ENCODE measurements at regions not wholly inside any gene's neighbourhood (a gene's known extent, or its start where the extent isn't known, plus 50 kb on each side); places are given as distances from the start of the nearest gene placed in this dataset.

DNA sequence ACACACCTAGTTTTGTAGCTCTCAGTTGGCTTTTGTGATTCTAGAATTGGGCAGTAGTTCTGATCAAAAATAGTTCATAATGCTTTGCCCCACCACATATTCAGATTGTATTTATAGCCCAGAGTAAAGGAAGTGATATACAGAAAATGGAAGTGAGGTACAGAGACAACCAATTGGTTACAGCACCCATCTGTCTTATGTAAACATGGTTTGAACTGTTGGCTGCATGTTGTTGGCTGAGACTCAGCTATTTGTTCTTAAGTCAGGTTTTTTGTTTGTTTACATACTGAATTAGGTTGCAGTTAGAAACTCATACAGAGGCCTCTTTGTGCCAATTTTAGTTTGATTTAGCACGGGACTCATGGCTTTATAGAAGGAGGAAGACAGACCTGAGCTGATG is 158.9 kb upstream of the GPR26 start:
- ChIA-PET POLR2A (interaction anchor here (0.6 kb wide), 1 partner anchor 36 kb away, joined by 3 read pairs; no protein-coding TSS in a partner anchor), CTCF (ENCODE audit: low intra/inter-chr PET ratio, low total read pairs) (no interaction called here)
- ATAC-seq (no peak), DNase-seq (ENCODE audit: low spot score) (no peak), FAIRE-seq (no peak)
- Histone ChIP-seq H3K27me3 (ENCODE audit: control insufficient read depth in 1 of 2, insufficient read depth in 2 of 2, low read length in 2 of 2) (no peaks in the 10 kb centered on the region; a peak in 1 of 5 replicates), H3K9ac (ENCODE audit: insufficient read depth, low read depth, low read length) (no peak overlapping the region), H2AFZ (ENCODE audit: low read length) (no peak overlapping the region), H3K79me2 (ENCODE audit: insufficient read depth, low read length) (no peaks in the 10 kb centered on the region), H3K9me3 (ENCODE audit: low read length) (no peaks in the 10 kb centered on the region), H3K4me3 (replicated peaks in 1 of 3; ENCODE audit: insufficient read depth in 1 of 3, low read depth in 2 of 3, low read length in 3 of 3) (no peak overlapping the region), H3K27ac (ENCODE audit: extremely low read length, insufficient read depth, low read length) (no peak overlapping the region), H3K4me2 (ENCODE audit: low read depth, low read length) (no peak overlapping the region), H3K4me1 (ENCODE audit: insufficient read depth, low read length) (no peaks in the 10 kb centered on the region), H4K20me1 (ENCODE audit: insufficient read depth, low read length) (no peaks in the 10 kb centered on the region), H3K36me3 (replicated peaks in 1 of 2; ENCODE audit: control insufficient read depth in 1 of 2, insufficient read depth in 2 of 2, low read length in 2 of 2) (no peaks in the 10 kb centered on the region)
- in situ Hi-C loops (cut with HindIII; ENCODE audit: extremely low pct_ligation_motif_present, low pct_unique_long_range_greater_than_20kb) (no loop called here), intact Hi-C loops (cut with micrococcal nuclease; ENCODE audit: unreplicated experiment) (no loop called here)
- no peak for TF ChIP-seq ZNF564 (CRISPR knock-in tag; IDR thresholded peaks at IDR 0.05)
- TF ChIP-seq ZNF160 (CRISPR knock-in tag; IDR thresholded peaks at IDR 0.05), result no peak
- TF ChIP-seq, protein P1, sequence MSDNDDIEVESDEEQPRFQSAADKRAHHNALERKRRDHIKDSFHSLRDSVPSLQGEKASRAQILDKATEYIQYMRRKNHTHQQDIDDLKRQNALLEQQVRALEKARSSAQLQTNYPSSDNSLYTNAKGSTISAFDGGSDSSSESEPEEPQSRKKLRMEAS (IDR thresholded peaks at IDR 0.05), result no peak
- no peak for TF ChIP-seq SSRP1 (CRISPR knock-in tag; IDR thresholded peaks at IDR 0.05)
- TF ChIP-seq, protein P2, sequence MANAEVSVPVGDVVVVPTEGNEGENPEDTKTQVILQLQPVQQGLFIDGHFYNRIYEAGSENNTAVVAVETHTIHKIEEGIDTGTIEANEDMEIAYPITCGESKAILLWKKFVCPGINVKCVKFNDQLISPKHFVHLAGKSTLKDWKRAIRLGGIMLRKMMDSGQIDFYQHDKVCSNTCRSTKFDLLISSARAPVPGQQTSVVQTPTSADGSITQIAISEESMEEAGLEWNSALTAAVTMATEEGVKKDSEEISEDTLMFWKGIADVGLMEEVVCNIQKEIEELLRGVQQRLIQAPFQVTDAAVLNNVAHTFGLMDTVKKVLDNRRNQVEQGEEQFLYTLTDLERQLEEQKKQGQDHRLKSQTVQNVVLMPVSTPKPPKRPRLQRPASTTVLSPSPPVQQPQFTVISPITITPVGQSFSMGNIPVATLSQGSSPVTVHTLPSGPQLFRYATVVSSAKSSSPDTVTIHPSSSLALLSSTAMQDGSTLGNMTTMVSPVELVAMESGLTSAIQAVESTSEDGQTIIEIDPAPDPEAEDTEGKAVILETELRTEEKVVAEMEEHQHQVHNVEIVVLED (CRISPR knock-in tag; IDR thresholded peaks at IDR 0.05; ENCODE audit: borderline replicate concordance), result no peak
- no peak for TF ChIP-seq KDM1A (CRISPR knock-in tag; IDR thresholded peaks at IDR 0.05)
- no peak for TF ChIP-seq KAT2B (IDR thresholded peaks at IDR 0.05; ENCODE audit: borderline replicate concordance, low read depth, low read length)
- TF ChIP-seq RARA (CRISPR knock-in tag; IDR thresholded peaks at IDR 0.05), result no peak
- no peak for TF ChIP-seq ZNF777 (CRISPR knock-in tag; IDR thresholded peaks at IDR 0.05)
- no peak for TF ChIP-seq MAFK (conservative IDR thresholded peaks at IDR 0.05 in 1 of 2, IDR thresholded peaks at IDR 0.05 in 1 of 2; ENCODE audit: low read length in 2 of 2)
- no peak for TF ChIP-seq DR1 (CRISPR knock-in tag; IDR thresholded peaks at IDR 0.05)
- TF ChIP-seq MBD4 (IDR thresholded peaks at IDR 0.05; ENCODE audit: borderline replicate concordance, low read length), result no peak
- no peak for TF ChIP-seq NFKB2 (CRISPR knock-in tag; IDR thresholded peaks at IDR 0.05; ENCODE audit: borderline replicate concordance)
- TF ChIP-seq, protein P3, sequence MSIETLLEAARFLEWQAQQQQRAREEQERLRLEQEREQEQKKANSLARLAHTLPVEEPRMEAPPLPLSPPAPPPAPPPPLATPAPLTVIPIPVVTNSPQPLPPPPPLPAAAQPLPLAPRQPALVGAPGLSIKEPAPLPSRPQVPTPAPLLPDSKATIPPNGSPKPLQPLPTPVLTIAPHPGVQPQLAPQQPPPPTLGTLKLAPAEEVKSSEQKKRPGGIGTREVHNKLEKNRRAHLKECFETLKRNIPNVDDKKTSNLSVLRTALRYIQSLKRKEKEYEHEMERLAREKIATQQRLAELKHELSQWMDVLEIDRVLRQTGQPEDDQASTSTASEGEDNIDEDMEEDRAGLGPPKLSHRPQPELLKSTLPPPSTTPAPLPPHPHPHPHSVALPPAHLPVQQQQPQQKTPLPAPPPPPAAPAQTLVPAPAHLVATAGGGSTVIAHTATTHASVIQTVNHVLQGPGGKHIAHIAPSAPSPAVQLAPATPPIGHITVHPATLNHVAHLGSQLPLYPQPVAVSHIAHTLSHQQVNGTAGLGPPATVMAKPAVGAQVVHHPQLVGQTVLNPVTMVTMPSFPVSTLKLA (IDR thresholded peaks at IDR 0.05), result no peak
- no peak for TF ChIP-seq ZC3H4 (CRISPR knock-in tag; IDR thresholded peaks at IDR 0.05; ENCODE audit: borderline replicate concordance)
- TF ChIP-seq, protein P4, sequence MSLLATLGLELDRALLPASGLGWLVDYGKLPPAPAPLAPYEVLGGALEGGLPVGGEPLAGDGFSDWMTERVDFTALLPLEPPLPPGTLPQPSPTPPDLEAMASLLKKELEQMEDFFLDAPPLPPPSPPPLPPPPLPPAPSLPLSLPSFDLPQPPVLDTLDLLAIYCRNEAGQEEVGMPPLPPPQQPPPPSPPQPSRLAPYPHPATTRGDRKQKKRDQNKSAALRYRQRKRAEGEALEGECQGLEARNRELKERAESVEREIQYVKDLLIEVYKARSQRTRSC (CRISPR knock-in tag; IDR thresholded peaks at IDR 0.05; ENCODE audit: low read depth), result no peak
- no peak for TF ChIP-seq SP1 (IDR thresholded peaks at IDR 0.05)
- no peak for TF ChIP-seq SP1 (CRISPR knock-in tag; IDR thresholded peaks at IDR 0.05)
- TF ChIP-seq ZNF260 (CRISPR knock-in tag; IDR thresholded peaks at IDR 0.05; ENCODE audit: borderline replicate concordance, low read depth), result no peak
- no TSS peak for BruUV-seq (replicated peaks)
- WGBS (ENCODE audit: low lambda C conversion rate), result 0% methylated on average over 1 of the region's 1 CpG

Data from HepG2 (cell line).